HFFc6 (cell line): ENCODE measurements at regions not wholly inside any gene's neighbourhood (a gene's known extent, or its start where the extent isn't known, plus 50 kb on each side); places are given as distances from the start of the nearest gene placed in this dataset.

Source experiments
- DNase-seq: peaks from one replicate; pipeline ENCODE4 v3.0.0-alpha.2; 2018
- H3K27ac Mint-ChIP-seq: 2 replicates; pipeline ENCODE4 v1.8.0; 2020; ENCODE audit warnings: mild to moderate bottlenecking, mixed read lengths
- H3K27me3 Mint-ChIP-seq: 2 replicates; pipeline ENCODE4 v1.8.0; 2021; ENCODE audit warnings: mild to moderate bottlenecking, moderate library complexity, mixed read lengths; ENCODE audit not compliant: insufficient read depth
- H3K36me3 Mint-ChIP-seq: 2 replicates; pipeline ENCODE4 v1.8.0; 2021; ENCODE audit warnings: low read depth, mixed read lengths
- H3K4me1 Mint-ChIP-seq: 2 replicates; pipeline ENCODE4 v1.8.0; 2020; ENCODE audit warnings: low read depth, mixed read lengths
- H3K4me3 Mint-ChIP-seq: 2 replicates; pipeline ENCODE4 v1.8.0; 2020; ENCODE audit warnings: mild to moderate bottlenecking, moderate library complexity, mixed read lengths
- H3K9me3 Mint-ChIP-seq: 2 replicates; pipeline ENCODE4 v1.8.0; 2020; ENCODE audit warnings: mild to moderate bottlenecking, mixed read lengths
- CTCF ChIP-seq: fragments of 200-600 bp; sonication (generic); IDR thresholded peaks from 2 replicates; pipeline ENCODE4 v1.5.0; 2021; ENCODE audit warnings: antibody characterized with exemption, mild to moderate bottlenecking

- Mint-ChIP-seq H3K27me3 (no peaks in the 10 kb centered on the region), H3K9me3 (no peaks in the 10 kb centered on the region), H3K27ac (no peak overlapping the region), H3K36me3 (peaks cover 4% of the 10 kb centered on the region; the same call in 1 of the 2 replicates), H3K4me3 (no peak overlapping the region), H3K4me1 (peaks cover 56% of the 10 kb centered on the region)
- TF ChIP-seq CTCF: no peak
- no peak for DNase-seq
Observed at GRCh38 chr7:40916813-40917212, 782.0 kb downstream of the SUGCT start.

GRCh38 chr7:40915071-40915470 is 780.3 kb downstream of the SUGCT start:
- Mint-ChIP-seq H3K27ac (no peak overlapping the region), H3K4me3 (no peak overlapping the region), H3K27me3 (no peaks in the 10 kb centered on the region), H3K36me3 (peaks cover 4% of the 10 kb centered on the region; the same call in 1 of the 2 replicates), H3K9me3 (no peaks in the 10 kb centered on the region), H3K4me1 (peaks cover 47% of the 10 kb centered on the region)
- TF ChIP-seq CTCF: no peak
- DNase-seq: no peak
